Stimulated activated CD8-positive, alpha-beta memory T cell treated with anti-CD3 and anti-CD28 coated beads, Interleukin-4, amount 100 ng/mL, for 24 hours (primary cell): ENCODE measurements at regions not wholly inside any gene's neighbourhood (a gene's known extent, or its start where the extent isn't known, plus 50 kb on each side); places are given as distances from the start of the nearest gene placed in this dataset.

Experiments used
- DNase-seq: peaks from one replicate; pipeline ENCODE4 v3.0.0-alpha.2; 2020; ENCODE audit warnings: low read depth

- DNase-seq: no peak
Measured at GRCh38 chr2:15047184-15047583, 414.7 kb downstream of the LRATD1 start.

- no peak for DNase-seq
Measured at GRCh38 chr2:15048000-15048399, 415.5 kb downstream of the LRATD1 start.

GRCh38 chr2:15049096-15049993 is 416.8 kb downstream of the LRATD1 start:
- DNase-seq: no peak

- DNase-seq: no peak
Measured at GRCh38 chr2:15050483-15050882, 418.0 kb downstream of the LRATD1 start.

- DNase-seq: no peak
Measured at GRCh38 chr2:15053542-15053941, 421.0 kb downstream of the LRATD1 start.

- no peak for DNase-seq
Measured at GRCh38 chr2:15058015-15058720, 425.7 kb downstream of the LRATD1 start.

GRCh38 chr2:15058721-15059157 is 426.2 kb downstream of the LRATD1 start:
- no peak for DNase-seq

DNA sequence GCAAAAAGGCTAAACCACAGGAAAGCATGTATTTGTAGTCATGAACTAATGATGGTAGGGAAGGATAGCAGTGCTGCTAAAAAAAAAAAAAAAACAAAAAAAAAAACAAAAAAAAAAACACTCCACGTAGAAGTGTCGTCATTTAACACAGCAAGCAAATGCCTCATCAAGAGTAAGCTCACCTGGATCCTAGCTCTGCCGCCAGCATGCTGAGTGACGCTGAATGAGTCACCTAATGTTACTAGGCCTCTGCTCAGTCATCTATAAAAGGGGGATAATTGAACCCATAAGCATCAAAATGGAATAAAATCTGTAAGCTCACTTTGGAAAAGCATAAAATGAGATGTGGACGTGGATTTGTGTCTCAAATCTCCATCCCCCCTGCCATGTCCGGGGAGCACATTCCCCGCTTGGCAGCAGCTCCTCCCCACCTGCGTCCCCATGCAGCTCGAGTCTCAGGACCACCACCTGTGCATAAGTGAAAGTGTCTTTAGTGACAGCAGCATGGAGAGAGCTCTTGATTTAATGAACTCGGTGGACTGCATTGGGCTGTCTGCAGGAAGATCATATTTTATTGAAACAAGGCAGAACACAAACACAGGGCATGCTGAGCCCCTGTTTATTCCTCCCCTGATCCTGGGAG is 427.5 kb downstream of the LRATD1 start:
- DNase-seq: no peak

- no peak for DNase-seq
Measured at GRCh38 chr2:15061268-15061667, 428.8 kb downstream of the LRATD1 start.

GRCh38 chr2:15066138-15066537 is 433.6 kb downstream of the LRATD1 start:
- no peak for DNase-seq

GRCh38 chr2:15069149-15069548 is 436.6 kb downstream of the LRATD1 start:
- DNase-seq: no peak

GRCh38 chr2:15072836-15073235 is 440.3 kb downstream of the LRATD1 start:
- no peak for DNase-seq

- DNase-seq: no peak
Measured at GRCh38 chr2:15073664-15074063, 441.1 kb downstream of the LRATD1 start.

GRCh38 chr2:15074319-15074718 is 441.8 kb downstream of the LRATD1 start:
- no peak for DNase-seq

GRCh38 chr2:15074751-15075700 is 442.5 kb downstream of the LRATD1 start:
- DNase-seq: no peak

DNA sequence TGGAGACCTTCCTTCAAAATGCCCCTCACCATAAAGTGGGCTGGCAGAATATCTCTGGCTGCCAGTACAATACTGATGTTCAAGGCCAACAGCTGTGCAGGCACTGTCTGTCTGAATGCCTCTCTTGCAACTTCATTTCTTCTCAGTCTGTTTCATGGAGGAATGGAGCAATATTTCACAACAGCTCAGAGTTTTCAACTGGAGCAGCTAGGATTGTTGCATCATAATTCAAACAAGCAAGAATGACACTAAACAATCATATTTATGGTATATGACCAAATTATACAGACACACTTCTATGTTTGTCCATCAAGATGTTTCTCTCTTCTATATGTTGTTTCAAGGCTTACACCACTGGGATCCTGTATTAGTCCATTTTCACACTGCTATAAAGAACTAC is 444.2 kb downstream of the LRATD1 start:
- DNase-seq: no peak

DNA sequence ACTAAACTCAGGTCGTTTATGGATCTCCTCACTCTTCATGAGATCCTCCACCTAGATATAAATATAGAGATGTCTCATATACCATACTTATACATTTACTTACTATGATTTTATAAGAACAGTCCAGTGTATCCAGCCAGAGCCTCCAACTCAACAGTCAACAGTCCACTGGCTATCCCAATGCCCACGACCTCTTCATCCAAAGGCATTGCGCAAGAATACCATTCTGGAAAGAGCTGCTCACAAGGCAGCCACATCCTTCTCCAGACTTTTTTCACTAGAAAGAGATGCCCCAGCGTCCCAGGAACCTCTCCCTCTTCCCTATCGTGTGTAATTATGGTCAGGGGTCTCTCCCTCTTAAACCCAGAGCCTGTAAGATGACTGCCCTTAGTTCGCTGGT is 448.8 kb downstream of the LRATD1 start:
- DNase-seq: no peak

DNA sequence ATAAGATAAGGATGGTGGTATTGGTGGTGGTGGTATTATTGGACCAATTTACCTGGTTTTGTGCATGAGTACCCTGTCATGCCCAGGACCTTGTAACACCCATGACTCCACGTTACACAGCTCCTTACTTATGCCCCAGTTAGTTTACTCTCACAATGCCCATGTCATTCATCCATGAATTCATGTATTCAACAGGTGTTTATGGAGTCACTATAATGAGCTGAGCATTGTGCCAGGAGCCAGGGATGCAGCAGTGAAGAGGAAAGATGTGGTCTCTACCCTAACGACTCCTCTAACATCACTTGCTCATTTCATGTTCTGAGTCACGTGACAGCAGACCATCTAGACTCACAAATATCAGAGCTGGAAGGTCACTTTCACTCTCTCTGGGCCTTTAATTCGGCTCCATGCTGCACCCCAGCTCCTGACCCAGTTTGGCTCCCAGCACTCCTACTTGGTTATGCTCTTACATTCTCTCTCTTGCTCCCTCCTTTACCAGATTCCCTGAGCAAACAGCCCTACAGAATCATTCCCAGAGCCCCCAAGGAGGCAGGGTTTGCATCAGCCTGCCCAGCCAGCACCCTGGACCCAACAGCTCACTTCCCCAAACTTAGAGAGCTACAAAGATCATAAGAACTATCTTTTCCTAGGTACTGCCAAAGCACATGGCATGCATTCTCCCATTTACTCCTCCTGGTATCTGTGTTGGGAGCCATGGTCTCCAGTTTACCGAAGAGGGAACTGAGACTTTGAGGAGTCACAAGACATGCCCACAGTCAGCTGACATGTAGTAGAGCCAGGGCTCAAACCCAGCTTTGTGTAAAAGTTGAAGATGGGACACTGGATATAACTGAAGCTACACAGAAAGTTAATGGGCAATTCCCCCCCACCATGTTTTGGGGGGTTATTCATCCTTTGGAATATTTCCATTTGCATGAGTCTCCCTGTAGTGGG is 449.9 kb downstream of the LRATD1 start:
- DNase-seq: no peak

GRCh38 chr2:15084826-15085489 is 452.4 kb downstream of the LRATD1 start:
- no peak for DNase-seq

- DNase-seq: no peak
Measured at GRCh38 chr2:15092181-15092580, 459.7 kb downstream of the LRATD1 start.
